ENCODE measurements at regions not wholly inside any gene's neighbourhood (a gene's known extent, or its start where the extent isn't known, plus 50 kb on each side); places are given as distances from the start of the nearest gene placed in this dataset.

DNA sequence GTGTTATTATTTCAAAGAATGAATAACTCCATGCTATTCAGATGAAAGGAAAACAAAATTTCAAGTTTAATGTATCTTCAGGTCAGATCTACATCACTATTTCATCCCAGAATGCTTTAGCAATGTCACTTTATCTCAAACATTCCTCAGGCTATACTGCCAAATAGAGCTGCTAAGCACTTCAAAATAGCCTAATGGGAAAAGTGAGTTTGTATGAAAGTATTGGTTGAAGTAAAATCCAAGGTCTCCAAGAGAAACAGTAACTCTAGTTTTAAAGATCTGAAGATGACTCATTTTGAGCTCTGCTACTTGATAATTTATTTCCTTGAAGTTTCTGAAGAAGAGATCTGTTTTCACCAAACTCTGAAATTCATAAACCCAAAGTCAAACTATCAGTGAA is 466.2 kb upstream of the FOXG1 start:
- TF ChIP-seq, protein P1, sequence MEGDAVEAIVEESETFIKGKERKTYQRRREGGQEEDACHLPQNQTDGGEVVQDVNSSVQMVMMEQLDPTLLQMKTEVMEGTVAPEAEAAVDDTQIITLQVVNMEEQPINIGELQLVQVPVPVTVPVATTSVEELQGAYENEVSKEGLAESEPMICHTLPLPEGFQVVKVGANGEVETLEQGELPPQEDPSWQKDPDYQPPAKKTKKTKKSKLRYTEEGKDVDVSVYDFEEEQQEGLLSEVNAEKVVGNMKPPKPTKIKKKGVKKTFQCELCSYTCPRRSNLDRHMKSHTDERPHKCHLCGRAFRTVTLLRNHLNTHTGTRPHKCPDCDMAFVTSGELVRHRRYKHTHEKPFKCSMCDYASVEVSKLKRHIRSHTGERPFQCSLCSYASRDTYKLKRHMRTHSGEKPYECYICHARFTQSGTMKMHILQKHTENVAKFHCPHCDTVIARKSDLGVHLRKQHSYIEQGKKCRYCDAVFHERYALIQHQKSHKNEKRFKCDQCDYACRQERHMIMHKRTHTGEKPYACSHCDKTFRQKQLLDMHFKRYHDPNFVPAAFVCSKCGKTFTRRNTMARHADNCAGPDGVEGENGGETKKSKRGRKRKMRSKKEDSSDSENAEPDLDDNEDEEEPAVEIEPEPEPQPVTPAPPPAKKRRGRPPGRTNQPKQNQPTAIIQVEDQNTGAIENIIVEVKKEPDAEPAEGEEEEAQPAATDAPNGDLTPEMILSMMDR (tag by site-specific recombination; IDR thresholded peaks at IDR 0.05) = no peak
- TF ChIP-seq ZSCAN16 (tag by site-specific recombination; IDR thresholded peaks at IDR 0.05) (no peak), KLF8 (tag by site-specific recombination; IDR thresholded peaks at IDR 0.05) (no peak), BCL11A (tag by site-specific recombination; IDR thresholded peaks at IDR 0.05; ENCODE audit: low read depth) (no peak), ZNF274 (IDR thresholded peaks at IDR 0.05; ENCODE audit: low read length) (no peak), ZNF274 (tag by site-specific recombination; IDR thresholded peaks at IDR 0.05; ENCODE audit: borderline replicate concordance) (no peak), ZNF654 (tag by site-specific recombination; IDR thresholded peaks at IDR 0.05; ENCODE audit: low read depth) (no peak), ZNF548 (tag by site-specific recombination; IDR thresholded peaks at IDR 0.05) (no peak), ZNF549 (tag by site-specific recombination; IDR thresholded peaks at IDR 0.05) (no peak), ZEB2 (tag by site-specific recombination; IDR thresholded peaks at IDR 0.05) (no peak), ZBTB20 (tag by site-specific recombination; IDR thresholded peaks at IDR 0.05) (no peak)

All from HEK293 (cell line).